Tibial artery (tissue), 4 donors: ENCODE measurements at regions not wholly inside any gene's neighbourhood (a gene's known extent, or its start where the extent isn't known, plus 50 kb on each side); places are given as distances from the start of the nearest gene placed in this dataset.

ENCODE experiments used
- DNase-seq, 2 donors: peaks; one replicate each; pipeline ENCODE4 v3.0.0-alpha.2; 2019
- H3K27ac ChIP-seq, 2 donors: fragments of 200-600 bp; sonication (generic) in 1 of 2; 1 replicate in 1 of 2; 2 replicates in 1 of 2; pipeline ENCODE4 v1.5.1; 2018 to 2019; ENCODE audit warnings: mild to moderate bottlenecking in 1 of 2
- H3K27me3 ChIP-seq, 2 donors: fragments of 200-600 bp; sonication (generic) in 1 of 2; one replicate each; pipeline versions ENCODE4 v1.5.1 to v1.6.0; 2016 to 2019
- H3K36me3 ChIP-seq, 3 donors: fragments of 200-600 bp; sonication (generic) in 2 of 3; one replicate each; pipeline ENCODE4 v1.5.1; 2016 to 2019; ENCODE audit warnings: mild to moderate bottlenecking in 2 of 3
- H3K4me1 ChIP-seq, 4 donors: fragments of 200-600 bp; sonication (generic) in 2 of 4; 1 replicate in 3 of 4; 2 replicates in 1 of 4; pipeline ENCODE4 v1.5.1; 2016 to 2019
- H3K4me3 ChIP-seq, 2 donors: fragments of 200-600 bp; sonication (generic) in 1 of 2; 1 replicate in 1 of 2; 2 replicates in 1 of 2; pipeline ENCODE4 v1.5.1; 2018 to 2019; ENCODE audit warnings: mild to moderate bottlenecking in 2 of 2
- H3K9me3 ChIP-seq, 3 donors: fragments of 200-600 bp; sonication (generic) in 1 of 3; one replicate each; pipeline ENCODE4 v1.5.1; 2016 to 2019
- intact Hi-C: fragments of 100-400 bp; cut with DNase I; formaldehyde crosslinking; loops from one replicate; pipeline ENCODE4 v1.15.0; 2023; ENCODE audit warnings: low total_unique reads
- TF ChIP-seq, protein P1 (sequence below), 2 experiments: fragments of 200-600 bp in 1 of 2; fragments of 450-650 bp in 1 of 2; IDR thresholded peaks; one replicate each; pipeline ENCODE4 v1.5.1; 2017 to 2019; ENCODE audit warnings: antibody characterized with exemption in 2 of 2, mild to moderate bottlenecking in 1 of 2, moderate library complexity in 1 of 2

DNA sequence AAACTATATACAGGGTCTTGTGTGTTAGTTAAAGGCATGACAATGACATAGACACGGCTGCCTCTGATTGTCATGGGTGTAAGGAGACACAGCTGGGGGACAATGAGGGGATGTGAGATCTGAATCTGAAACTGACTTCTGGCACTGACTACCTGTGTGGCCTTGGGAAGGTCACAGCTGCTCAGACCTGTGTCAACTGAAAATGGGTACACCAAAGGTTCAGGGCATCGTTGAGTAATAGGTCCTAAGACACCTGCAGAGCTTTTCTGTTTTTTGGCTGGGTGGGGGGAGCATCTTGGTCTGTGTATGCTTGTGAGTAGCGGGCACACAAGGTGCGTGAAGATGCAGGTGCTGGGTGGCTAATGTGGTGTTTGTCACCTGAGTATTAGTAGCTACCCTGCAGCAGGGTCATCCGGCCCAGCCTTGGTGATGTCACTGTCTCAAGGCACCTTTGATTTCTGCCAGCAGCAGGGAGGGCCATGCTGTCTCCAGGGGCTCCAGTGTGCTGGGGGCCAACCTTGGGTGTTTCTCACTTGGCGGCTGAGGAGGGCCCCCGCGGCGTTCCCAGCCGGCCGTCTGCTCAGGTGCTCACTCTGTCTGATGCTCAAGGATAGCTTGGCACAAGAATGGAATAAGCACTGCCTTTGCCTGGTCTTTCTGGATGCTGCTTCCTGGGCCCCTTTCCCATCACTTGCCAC lies 53.1 kb upstream of the HS6ST1 start:
- TF ChIP-seq, protein P1, sequence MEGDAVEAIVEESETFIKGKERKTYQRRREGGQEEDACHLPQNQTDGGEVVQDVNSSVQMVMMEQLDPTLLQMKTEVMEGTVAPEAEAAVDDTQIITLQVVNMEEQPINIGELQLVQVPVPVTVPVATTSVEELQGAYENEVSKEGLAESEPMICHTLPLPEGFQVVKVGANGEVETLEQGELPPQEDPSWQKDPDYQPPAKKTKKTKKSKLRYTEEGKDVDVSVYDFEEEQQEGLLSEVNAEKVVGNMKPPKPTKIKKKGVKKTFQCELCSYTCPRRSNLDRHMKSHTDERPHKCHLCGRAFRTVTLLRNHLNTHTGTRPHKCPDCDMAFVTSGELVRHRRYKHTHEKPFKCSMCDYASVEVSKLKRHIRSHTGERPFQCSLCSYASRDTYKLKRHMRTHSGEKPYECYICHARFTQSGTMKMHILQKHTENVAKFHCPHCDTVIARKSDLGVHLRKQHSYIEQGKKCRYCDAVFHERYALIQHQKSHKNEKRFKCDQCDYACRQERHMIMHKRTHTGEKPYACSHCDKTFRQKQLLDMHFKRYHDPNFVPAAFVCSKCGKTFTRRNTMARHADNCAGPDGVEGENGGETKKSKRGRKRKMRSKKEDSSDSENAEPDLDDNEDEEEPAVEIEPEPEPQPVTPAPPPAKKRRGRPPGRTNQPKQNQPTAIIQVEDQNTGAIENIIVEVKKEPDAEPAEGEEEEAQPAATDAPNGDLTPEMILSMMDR (IDR thresholded peaks at IDR 0.05) = no peak
- H3K36me3 ChIP-seq = no peaks in the 10 kb centered on the region
- DNase-seq = peak; percentile 14 to 54
- intact Hi-C loops = no loop called here
- no peaks in the 10 kb centered on the region for H3K27me3 ChIP-seq
- H3K9me3 ChIP-seq = no peaks in the 10 kb centered on the region
- no peak overlapping the region for H3K4me3 ChIP-seq
- H3K27ac ChIP-seq = no peak overlapping the region
- peaks cover 0 to 43% (median 31%) of the 10 kb centered on the region in 4 donors for H3K4me1 ChIP-seq

DNA sequence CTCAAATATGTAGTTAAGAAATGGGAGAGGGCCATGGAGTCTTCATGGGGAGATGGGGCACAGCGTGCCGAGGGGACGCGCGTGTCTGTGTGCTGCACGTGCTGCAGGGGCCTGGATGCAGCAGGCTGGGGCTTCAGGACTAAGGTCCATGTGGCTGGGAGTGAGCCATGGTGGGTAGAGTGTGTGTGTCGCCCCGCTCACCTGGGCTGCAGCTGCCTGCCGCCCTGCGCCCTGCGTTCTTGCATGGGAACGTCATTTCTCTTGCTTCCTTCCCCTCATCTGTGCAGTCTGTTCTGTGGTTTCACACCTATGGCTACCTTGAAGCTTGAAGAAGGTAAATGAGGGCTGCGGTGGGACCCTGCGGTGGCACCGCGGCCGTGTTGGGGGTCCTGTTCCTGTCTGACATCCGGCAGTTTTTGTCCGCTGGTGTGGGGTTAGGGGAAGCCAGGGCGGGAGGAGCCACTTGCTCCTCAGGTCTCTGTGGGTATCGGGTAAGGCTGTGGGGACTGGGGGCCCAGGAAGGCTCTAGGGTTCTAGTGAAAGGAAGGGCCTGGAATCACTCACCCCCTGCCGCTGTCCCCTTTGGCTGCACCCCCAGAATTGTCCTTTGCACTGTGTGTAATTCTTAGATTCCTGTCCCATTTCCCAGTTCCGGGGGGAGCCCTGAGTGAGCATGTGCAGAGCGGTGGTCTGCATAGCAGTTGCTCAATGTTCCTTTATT lies 54.1 kb upstream of the HS6ST1 start:
- intact Hi-C loops = no loop called here
- Histone ChIP-seq H3K4me1 (peaks cover 0 to 52% (median 31%) of the 10 kb centered on the region in 4 donors), H3K4me3 (no peak overlapping the region), H3K36me3 (no peaks in the 10 kb centered on the region), H3K27ac (no peak overlapping the region), H3K9me3 (no peaks in the 10 kb centered on the region), H3K27me3 (no peaks in the 10 kb centered on the region)
- TF ChIP-seq, protein P1 (IDR thresholded peaks at IDR 0.05) = no peak
- peak; percentile 11 to 60 for DNase-seq

DNA sequence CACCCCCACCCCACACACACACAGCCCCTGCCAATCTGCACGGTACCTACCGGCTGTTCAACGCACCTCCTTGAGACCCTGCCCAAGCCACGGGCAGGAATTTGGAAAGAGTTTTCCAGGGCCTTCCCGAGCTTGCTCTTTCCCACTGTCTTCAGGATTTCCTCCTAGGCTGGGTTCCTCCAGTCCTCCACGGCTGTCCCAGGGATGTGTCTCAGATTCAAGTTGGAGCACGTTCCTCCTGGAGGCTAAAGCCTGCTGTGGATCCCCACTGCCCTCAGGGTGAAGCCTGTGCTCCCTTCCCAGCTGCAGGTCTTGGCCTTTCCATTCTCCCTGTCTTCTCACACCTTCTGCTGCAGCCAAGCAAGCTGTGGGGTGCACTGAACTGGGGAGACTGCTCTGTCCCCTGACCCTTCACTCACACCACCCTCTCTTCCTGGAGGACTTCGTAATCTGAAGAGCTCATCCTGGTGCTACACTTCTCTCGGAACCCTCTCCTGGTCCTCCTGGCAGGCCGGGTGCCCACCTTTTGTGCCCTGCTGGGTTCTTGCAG lies 54.9 kb upstream of the HS6ST1 start:
- intact Hi-C loops = no loop called here
- TF ChIP-seq, protein P1 (IDR thresholded peaks at IDR 0.05) = no peak
- peaks cover 0 to 53% (median 31%) of the 10 kb centered on the region in 4 donors for H3K4me1 ChIP-seq
- H3K36me3 ChIP-seq = no peaks in the 10 kb centered on the region
- peak; percentile 5 to 18 for DNase-seq
- no peaks in the 10 kb centered on the region for H3K27me3 ChIP-seq
- no peak overlapping the region for H3K27ac ChIP-seq
- H3K4me3 ChIP-seq = no peak overlapping the region
- H3K9me3 ChIP-seq = no peaks in the 10 kb centered on the region

DNA sequence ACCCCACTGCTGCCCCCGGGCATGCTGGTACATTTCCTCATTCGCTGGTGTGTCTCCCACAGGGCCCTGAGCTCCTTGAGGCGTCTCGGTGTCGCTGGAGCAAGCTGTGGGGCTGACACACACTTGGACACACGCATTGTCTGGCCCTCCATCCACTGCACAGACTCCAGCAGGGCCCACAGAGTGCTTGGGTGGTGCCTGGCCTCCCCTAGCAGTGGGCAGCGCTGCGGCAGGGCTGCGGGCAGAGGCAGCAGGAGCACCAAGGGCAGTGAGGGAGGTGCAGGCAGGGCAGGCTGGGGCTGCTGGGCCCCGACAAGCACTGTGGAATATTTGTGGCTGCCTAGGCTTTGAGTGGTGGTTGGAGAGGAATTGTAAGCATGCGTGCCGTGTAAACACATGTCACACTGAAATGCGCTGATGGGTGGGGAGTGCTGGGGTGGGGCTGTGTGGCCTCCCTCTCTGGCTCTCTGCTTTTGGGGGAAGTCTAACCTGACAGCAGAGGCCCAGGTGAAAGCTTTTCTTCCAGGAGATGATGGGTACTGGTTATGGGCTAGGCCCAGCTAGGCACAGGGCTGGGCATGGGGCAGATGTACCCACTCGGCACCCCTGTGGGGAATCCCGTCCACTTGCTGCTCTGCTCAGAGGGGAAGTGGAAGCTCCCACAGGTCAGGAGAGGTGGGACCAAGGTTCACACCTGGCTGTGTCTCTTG lies 55.5 kb upstream of the HS6ST1 start:
- DNase-seq = peak; percentile 16 to 63
- Histone ChIP-seq H3K27ac (peak overlapping the region; percentile 71 to 75), H3K27me3 (no peaks in the 10 kb centered on the region), H3K4me3 (no peak overlapping the region), H3K36me3 (no peaks in the 10 kb centered on the region), H3K4me1 (peaks cover 0 to 58% (median 36%) of the 10 kb centered on the region in 4 donors), H3K9me3 (no peaks in the 10 kb centered on the region)
- TF ChIP-seq, protein P1 (IDR thresholded peaks at IDR 0.05) = no peak
- intact Hi-C loops = no loop called here

DNA sequence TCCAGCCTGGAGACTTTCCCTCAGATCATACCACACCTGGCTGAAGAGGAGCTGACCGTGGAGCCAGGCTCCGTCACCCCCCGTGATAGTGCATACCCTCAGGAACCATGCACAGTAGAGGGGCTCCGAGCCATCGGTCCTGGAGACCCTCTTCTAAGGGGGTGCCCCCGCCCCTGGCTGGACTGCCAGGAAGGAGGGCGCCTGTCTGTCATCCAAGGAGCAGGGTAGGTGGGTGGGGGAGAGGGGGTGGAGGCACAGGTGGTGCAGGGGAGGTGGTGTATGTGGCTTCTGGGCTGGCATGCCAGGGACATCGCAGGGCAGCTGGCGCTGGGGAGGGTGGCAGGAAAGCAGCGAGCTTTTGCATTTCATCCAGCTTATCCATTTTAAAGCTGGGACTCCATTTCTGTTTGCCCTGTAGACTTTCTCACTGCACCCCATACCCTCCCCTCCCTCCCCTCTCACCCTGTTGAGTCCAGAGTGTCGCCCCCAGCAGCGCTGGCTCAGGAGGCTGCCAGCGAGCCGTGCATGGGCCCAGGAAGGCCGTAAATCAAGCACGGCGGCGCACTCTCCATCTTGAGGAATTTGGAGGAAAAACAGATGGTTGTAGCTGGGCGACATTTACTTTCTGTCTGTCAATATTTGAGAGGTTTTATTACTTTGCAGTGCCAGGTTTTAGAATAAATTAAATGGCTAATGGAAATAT lies 56.2 kb upstream of the HS6ST1 start:
- H3K4me3 ChIP-seq = no peak overlapping the region
- H3K27ac ChIP-seq = peak overlapping the region; percentile 71 to 75

More for the DNA sequence above, 56.2 kb upstream of the HS6ST1 start:
- DNase-seq = peak; percentile 19 to 64
- TF ChIP-seq, protein P1 (IDR thresholded peaks at IDR 0.05) = no peak
- Histone ChIP-seq H3K9me3 (no peaks in the 10 kb centered on the region), H3K36me3 (no peaks in the 10 kb centered on the region), H3K27me3 (no peaks in the 10 kb centered on the region), H3K4me1 (peaks cover 0 to 58% (median 34%) of the 10 kb centered on the region in 4 donors)
- intact Hi-C loops = no loop called here
